ENCODE measurements at regions not wholly inside any gene's neighbourhood (a gene's known extent, or its start where the extent isn't known, plus 50 kb on each side); places are given as distances from the start of the nearest gene placed in this dataset.

- no peak for TF ChIP-seq CTCF (IDR thresholded peaks at IDR 0.05)
- TF ChIP-seq ZFX (IDR thresholded peaks at IDR 0.05; ENCODE audit: borderline replicate concordance), result no peak
These were observed 69.4 kb upstream of the PFN2 start for GRCh38 chr3:150040097-150040496.

Measured in 22Rv1 (cell line).